NCI-H1417 treated with DMSO at 0.1 percent for 48 hours (cell line): ENCODE measurements at regions not wholly inside any gene's neighbourhood (a gene's known extent, or its start where the extent isn't known, plus 50 kb on each side); places are given as distances from the start of the nearest gene placed in this dataset.
A peak's percentile ranks its signal among the peaks of the same experiment; 100 is the strongest.

Experiments
- DNase-seq: peaks from one replicate; lab custom pipeline; 2025; lab: John Stamatoyannopoulos, UW

DNA sequence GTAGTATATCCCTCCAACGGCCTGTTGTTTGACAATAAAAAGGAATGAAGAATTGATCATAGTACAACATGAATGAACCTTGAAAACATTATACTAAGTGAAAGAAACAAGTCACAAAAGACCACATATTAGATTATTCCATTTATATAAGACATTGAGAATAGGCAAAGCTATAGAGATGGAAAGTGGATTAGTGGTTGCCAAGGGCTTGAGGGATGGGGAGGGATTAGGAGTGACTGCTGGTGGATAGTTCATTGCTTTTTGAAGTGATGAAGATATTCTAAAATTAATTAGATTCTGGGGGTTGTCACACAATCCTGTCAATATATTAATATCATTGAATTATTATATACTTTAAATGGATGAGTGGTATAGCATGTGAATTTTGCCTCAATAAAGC is 142.5 kb upstream of the DPT start:
- DNase-seq = no peak

DNA sequence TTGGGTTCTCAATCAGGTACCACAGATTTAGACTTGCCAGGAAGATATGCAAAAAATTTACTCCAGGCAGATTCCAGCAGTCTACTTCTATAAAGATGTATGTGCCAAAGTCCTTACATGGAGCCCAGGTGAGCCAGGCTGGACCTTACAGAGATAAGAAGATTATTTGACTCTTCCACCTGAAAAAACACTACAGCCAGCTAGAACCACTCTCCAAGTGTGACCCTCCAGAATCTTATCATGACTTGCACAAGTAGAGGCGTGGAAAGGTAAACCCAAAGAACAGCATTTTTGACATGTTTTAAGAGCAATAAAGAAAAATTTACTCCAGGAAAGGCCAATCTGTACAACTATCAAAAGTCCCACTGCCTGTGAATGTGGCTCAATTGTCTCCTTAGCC is 146.8 kb upstream of the DPT start:
- DNase-seq = no peak

DNA sequence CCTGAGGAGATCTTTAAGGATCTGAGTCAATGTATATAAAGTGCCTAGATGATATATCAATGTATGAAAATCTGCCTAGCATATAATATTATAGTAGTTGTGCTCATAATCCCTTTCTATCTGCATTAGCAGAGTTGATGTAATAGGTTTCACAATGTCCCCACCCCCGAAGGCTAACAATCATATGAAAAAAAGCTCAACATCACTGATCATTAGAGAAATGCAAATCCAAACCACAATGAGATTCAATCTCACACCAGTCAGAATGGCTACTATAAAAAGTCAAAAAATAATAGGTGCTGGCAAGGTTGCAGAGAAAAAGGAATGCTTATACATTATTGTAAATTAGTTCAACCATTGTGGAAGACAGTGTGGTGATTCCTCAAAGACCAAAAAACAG is 147.8 kb upstream of the DPT start:
- no peak for DNase-seq

DNA sequence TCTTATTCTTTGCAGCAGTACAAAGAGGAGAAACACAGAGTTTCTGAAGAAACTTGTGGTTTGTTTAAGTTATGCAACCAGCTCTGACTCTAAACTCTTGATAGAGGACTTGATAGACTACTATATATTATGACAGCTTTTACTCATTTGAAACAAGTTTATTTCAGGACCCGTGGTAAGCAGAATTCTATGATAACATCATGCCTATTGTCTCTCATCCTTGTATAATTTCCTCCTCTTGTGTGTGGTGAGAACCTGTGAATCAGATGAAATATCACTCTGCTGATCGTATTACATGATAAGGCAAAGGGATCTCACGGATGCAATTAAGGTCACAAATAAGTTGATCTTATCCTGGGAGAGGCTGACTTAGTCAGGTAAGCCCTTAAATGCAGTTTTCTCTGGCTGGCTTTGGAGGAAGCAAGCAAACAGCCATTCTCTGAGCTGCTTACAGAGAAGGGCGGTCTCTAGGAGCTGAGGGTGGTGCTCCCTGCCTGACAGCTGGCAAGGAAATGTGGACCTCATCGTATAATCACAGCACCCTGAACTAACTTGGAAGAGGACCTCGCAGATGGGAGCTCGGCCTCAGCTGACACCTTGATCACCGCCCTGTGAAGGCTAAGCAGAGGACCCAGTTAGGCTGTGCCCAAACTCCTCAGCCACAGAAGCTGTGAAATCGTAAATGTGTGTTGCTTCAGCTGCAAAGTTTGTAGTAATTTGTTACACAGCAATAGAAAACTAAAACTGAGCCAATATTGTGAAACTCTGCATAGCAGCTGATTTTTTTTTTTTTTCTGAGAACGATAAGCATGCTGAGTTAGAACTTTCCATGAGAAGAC is 151.1 kb upstream of the DPT start:
- no peak for DNase-seq

DNA sequence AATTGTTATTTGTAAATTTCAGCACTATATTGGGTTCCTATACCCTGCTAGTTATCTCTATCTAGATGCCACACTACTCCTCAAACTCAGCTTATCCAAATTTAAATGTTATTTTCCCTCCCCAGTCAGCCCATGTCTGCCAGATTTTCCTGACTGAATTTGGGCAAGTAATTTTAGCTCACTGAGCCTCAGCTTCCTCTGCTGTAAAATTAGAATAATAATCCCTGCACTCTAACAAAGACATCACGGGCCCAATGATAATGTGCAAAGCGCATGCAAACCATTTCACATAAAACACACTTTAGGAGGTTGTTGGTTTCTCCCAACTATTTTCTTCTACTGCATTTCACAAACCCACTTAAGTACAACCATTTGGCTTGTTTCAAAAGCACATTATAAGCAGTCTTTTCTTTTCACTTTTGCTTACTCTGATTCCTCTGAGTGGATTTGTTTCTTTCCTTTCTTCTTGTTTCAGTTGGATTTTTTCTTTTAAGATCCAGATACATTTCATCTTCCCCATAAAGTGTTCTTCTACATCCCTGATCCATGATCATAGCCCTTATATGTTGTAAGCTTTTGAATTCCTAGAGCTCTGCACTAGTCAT is 152.8 kb upstream of the DPT start:
- no peak for DNase-seq

DNA sequence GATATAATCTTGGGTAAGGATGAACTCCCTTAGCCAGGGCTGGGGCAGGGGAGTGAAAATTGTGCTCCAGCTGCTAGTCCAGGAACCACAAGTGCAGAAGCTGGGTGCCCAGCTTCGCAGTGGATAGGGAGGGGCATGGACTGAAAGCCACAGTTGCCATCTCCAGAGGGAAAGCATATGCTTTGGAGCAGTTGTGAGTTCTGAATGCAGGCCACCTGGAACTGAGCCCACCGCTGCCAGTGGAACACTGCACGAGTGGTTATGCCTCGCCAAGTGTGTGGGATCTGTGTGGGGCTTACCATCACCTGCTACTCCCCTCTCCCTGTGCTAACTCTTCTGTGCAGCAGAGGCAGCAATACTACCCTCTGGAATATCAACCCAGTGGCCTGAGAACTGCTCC is 158.4 kb upstream of the DPT start:
- DNase-seq = no peak

DNA sequence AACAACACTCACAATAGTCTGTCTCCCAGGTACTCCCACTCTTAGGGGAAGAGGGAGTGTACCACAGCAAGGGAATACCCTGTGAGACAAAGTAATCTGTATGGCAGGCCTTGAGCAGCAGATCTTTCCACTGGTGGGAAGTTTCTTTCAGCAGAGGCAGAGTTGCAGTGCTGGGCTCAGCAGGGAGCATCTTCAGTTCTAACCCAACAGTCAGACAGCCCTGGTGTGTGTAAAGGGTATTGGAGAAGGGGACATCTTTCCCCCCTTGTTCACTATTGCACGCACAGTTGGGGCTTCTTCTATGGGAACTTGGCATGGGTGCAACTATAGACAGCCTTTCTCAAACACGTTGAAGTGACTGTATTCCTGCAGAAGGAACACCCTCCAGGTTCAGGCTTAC is 159.4 kb upstream of the DPT start:
- no peak for DNase-seq

DNA sequence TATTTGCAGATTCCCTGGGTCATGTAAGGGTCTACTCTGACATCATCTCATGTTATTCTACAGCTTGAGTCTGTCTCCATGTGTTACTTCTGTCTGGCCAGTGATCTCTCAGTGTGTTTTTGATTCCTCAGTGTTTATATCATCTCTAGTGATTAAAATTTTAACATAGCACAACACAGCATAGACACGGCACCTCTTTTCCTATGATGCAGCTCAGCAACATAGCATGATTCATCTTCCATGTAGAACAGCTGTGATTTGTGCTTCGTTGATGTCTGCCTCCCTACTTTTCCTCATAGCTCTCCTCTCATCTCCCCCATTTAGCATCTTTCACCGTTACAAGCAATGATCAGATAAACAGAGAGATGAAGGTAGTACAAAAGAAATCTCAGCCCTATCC is 163.9 kb upstream of the DPT start:
- DNase-seq = no peak

DNA sequence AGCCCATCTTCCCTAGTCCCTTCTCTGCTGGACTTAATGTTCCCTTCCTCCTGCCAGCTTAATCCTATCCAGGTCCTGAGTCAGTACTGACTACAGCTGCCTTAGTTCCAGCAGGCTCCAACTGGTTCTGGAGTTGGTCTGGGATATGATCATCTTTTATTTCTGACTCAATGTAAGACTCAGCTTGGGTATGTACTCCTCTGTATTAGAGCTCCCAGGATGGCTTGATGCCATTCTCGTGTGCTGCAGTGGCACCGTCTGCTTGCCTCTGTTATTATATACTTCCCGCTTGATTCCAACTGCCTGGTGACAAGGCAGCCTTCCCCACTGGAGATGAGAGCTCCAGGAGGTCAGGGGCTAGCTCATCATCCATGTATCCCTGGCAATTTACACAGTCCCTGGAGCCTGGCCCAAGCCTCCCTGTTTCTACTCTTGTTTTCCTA is 164.4 kb upstream of the DPT start:
- no peak for DNase-seq

DNA sequence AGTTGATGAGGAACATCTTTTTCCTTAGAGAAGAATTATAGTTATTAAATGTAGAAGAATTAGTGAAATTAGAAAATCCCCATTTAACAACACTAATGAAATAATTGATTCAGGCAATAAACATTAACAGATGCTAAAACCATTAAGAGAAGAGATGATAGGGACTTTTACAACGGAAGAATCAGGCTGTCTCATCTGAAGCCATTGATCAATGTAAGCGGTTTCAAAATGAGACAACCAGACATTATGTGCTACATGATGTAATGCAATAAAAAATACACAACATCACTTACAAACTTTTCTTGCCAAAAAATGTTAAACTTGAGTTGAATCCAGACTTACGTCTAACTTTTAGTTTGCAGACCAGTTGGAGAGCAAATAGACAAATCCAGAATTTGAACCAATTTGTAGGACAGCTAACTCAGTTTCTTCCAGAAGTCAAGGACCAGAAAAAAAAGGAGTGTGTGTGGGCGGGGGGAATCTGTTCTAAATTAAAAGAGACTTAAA is 165.4 kb upstream of the DPT start:
- DNase-seq = no peak

DNA sequence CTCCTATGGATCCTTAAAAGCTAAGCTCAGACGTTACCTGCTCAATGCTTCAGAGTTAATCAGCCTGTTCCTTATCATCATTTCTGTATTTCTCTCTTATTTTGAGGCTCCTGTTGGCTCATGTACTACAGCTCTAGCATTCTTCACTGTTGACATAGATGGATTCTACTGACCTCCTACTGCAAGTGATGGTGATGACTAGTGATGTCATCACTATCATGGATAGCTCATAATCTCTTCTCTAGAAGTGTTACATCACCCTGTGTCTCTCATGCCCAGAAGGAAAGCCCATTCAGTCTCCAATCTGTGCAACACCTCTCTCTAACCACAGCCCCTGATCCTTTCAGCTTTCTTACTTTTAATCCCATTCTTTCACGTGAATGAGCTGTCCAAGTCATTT is 168.2 kb upstream of the DPT start:
- no peak for DNase-seq

DNA sequence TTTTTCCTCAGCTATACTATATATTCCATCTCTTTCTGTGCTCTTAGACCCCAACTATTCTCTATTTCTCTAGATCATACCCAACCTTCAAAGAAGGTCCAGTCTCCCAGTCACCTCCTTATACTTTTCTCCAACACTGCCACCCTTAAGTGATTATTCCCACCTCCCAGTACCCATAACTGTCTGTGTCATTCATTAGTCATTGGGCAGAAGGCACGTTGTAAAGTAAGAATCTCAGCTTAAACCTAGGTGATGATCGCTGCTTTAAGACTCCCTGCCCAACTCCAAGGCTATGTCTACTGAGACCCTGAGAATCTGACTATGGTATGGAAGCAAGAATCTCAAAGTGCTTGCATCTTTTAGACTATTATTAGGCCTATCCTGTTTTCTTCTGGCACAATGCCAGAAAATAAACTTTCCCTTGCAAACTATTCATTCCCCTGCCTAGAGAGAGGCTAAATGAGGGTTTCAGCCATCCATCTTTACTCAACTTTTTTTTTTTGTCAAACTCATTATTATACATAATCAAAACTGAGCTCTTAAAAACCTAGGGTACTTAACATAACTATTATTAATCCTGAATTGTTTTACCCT is 174.3 kb upstream of the DPT start:
- no peak for DNase-seq

DNA sequence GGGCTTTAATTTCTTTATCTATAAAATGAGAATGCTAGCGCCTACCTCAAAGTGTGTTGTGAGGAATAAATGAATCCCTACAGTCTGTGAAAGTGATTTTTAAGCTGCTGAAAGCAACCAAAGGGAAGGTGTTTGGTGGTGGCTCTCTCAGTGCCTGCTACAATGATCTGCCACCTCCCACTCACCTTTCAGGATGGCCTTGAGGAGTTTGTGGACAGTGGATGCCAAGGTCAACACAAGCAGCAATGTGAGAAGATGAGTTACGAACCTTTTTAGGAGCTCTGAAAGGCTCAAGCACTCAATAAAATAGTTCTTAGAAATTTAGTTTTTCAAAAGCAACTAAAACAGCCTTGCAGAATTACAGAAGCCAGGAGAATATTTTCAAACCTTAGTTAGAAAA is 176.6 kb upstream of the DPT start:
- no peak for DNase-seq

DNA sequence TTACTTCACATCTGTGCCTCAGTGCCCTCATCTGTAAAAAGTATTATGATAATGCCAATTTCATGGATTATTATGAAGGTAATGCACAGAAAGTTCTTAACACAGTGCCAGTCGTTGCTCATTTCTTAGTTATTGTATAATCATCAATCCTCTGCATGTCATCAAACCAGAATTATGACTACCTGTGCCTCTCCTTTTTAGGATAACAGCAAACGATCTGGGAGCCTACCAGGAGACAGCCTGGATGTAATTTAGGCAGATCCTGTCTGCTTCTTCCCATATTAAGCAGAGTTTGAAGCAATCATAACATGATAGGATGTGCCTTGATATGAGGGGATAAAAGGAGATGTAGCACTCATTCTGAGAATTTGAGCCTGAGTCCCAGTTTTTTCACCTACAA is 177.4 kb upstream of the DPT start:
- DNase-seq = no peak

DNA sequence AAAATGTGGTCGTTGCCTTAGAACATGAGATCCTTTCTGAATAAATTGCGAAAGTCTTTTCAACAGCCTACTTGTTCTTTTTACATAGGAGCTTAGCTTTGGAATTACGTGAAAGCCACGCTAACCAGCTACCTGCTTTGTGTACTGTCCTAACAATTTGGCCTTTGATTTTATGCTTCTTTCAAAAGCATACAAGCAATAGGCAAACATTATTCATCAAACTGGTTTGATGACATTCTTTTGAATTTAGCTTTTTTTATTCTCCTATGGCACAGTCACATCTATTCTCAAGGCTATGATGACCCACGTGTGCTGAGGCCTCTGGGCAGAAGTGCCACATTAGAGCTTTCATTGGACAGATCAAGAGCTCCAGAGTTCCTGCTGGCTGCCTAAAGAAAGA is 178.0 kb upstream of the DPT start:
- DNase-seq = peak; percentile 7

DNA sequence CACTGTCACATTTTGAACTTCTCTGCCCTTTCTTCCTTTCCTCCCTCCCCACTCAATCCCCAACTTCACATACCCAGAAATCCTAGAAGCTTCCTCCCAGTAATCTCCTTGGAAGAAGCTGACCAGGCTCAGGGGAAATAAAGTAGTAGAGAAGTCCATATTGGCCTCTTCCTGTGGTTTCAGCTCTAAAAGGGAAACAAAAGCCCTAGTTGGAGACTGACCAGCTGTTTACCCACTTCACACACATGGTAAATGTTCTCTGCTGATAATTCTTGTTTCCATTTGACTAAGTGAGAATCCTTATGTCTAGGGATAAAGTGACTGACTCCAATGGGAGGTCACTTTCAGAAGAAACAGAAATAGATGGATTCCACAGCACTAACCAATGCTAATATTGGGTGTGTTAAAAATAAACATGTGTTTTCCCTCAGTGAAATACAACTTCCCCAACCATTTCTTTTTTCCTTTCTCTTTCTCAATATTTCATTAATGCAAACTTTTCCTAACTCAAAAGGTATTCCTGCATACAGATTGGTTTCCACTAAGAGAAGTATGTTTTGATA is 178.9 kb upstream of the DPT start:
- DNase-seq = no peak

DNA sequence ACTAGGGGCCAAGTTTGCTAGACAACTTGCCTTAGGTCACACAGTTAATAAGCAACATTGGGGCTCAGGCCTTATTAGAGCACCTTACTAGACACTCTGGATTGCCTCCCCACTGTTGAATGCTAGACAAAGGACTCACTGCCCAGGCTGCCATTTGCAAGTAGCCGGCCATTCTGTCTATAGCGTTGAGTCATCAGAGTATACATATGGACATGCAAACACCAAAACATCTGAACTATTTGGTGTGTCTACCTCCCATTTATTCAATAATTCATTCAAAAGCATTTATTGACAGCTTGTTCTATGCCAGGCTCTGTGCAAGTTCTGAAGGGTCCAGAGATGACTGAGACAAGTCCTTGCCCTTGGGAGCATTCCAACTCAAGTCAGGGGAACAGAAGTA is 181.4 kb upstream of the DPT start:
- DNase-seq = no peak

DNA sequence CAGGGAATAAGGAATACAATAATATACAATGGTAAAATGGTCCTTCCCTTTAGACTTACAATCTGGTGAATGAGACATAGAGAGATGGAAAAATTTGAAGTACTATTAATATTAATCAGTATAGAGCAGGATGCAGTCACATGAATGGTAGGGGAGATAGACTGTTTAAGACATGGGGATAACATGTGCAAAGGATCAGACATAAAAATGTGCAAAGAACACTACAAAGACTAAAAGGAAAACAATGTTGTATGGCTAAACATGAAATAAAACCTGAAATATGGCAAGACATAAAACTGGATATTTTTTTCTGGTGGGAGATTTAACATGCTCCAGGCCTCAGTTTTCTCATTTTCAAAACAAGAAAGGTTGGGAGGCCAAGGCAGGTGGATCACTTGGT is 182.4 kb upstream of the DPT start:
- DNase-seq = no peak

DNA sequence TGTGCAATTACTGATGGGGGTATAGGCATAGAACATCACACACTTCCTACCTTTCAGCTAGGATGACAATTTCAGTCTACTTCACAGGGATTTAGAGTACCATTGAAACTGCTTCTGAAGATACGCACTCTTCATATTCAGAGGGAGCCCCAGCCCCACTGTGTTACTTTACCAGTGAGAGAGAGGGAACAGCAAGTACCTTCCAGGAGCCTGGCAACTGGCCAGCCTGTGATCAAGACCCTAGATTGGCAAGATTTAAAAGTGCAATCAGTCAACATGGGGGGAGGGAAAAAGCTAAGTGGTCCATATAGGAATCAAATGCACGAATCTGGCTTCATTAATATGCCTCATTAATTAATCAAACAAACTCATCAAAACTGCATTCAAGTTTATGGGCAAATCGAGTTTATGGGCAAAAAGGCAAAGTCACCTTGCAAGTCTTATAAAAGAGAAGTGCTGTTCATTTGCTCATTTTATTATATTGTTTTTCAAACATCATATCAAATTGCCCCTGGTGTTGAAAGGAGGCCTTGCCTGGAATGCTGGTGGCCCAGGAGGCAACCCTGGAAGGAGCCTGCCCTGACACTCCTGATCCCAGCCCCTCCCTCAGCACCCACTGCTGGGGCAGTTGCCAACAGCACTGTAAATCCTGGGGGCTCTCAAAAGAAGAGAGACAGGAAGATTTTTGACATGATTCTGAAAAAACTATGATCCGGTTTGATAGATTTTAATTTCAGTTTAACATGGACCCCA is 184.9 kb upstream of the DPT start:
- peak; percentile 10 for DNase-seq

DNA sequence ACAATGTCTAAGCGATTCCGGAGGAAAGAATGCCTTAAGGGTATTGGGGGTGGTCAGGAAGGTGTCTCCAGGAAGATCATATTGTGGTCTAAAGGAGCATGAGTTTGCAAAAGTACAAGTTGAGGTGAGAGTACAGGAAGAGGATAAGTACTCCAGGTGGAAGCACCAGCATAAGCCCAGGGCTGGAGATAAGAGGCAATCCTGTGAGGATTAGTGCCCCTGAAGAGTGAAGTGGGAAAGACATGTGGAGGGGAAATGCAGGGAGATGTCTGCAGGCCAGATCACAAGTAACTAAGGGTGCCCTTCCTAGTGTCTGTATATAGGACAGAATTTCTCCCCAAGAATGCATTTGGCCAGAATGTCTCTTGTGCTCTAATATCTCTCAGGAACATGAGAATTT is 188.3 kb upstream of the DPT start:
- DNase-seq = no peak

DNA sequence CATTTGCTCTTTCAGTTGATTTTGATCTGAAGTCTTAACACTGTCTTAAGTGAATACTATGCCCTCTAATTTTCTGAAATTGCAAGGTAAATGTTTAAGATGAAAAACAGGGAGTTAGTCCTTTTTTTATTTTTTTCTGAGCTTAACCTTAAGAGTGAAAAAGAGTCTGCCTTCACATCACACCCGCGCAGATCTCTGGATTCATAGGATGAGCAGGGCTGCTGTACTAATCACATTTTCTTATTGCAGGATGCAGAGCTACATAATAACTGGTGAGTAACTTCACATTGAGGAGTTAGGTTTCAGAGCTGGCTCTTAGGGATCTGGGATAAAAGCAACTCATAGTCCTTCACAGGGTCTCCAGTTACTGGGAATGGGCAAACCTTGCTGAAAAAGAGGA is 188.7 kb upstream of the ATP1B1 start:
- no peak for DNase-seq
